CD14-positive monocyte (primary cell): ENCODE measurements at regions not wholly inside any gene's neighbourhood (a gene's known extent, or its start where the extent isn't known, plus 50 kb on each side); places are given as distances from the start of the nearest gene placed in this dataset.

Experiments
- DNase-seq, 3 donors: peaks; one replicate each; pipeline ENCODE4 v3.0.0-alpha.2; 2011 to 2022
- H2AFZ ChIP-seq: 2 replicates; pipeline ENCODE4 v1.6.0; 2012; ENCODE audit warnings: mild to moderate bottlenecking, low read depth, low read length, inconsistent platforms; ENCODE audit not compliant: insufficient read depth, poor library complexity, severe bottlenecking
- H3K27ac ChIP-seq, 2 donors: 1 replicate in 1 of 2; 2 replicates in 1 of 2; pipeline ENCODE4 v1.5.1; 2012 to 2013; ENCODE audit warnings: low read length in 2 of 2, control low read depth in 1 of 2, inconsistent platforms in 1 of 2, low read depth in 1 of 2, mild to moderate bottlenecking in 1 of 2
- H3K27me3 ChIP-seq, 2 donors: one replicate each; pipeline versions ENCODE4 v1.6.0 to v1.6.1; 2011 to 2013; ENCODE audit warnings: low read length in 2 of 2; ENCODE audit not compliant: control insufficient read depth in 2 of 2, insufficient read depth in 2 of 2
- H3K36me3 ChIP-seq, 2 donors: replicated peaks in 1 of 2; 1 replicate in 1 of 2; 2 replicates in 1 of 2; pipeline versions ENCODE4 v1.5.1 to v1.6.1; 2012 to 2013; ENCODE audit warnings: low read length in 2 of 2, control low read depth in 1 of 2, inconsistent platforms in 1 of 2, mild to moderate bottlenecking in 1 of 2; ENCODE audit not compliant: insufficient read depth in 2 of 2, control insufficient read depth in 1 of 2
- H3K4me1 ChIP-seq, 2 donors: 1 replicate in 1 of 2; 2 replicates in 1 of 2; pipeline versions ENCODE4 v1.5.1 to v1.6.1; 2012 to 2013; ENCODE audit warnings: low read length in 2 of 2, control low read depth in 1 of 2, inconsistent platforms in 1 of 2, mild to moderate bottlenecking in 1 of 2, moderate library complexity in 1 of 2; ENCODE audit not compliant: insufficient read depth in 2 of 2, control insufficient read depth in 1 of 2
- H3K4me2 ChIP-seq: replicated peaks from 2 replicates; pipeline ENCODE3; 2012; ENCODE audit warnings: low read length, moderate library complexity, mild to moderate bottlenecking; ENCODE audit not compliant: poor library complexity, severe bottlenecking; ENCODE audit errors: extremely low read depth
- H3K4me3 ChIP-seq, 3 experiments: fragments of 200-600 bp in 1 of 3; sonication (generic) in 1 of 3; replicated peaks in 1 of 3; 1 replicate in 2 of 3; 2 replicates in 1 of 3; pipeline ENCODE4 v1.5.1; 2011 to 2013; ENCODE audit warnings: low read length in 3 of 3, mild to moderate bottlenecking in 3 of 3, control low read depth in 2 of 3, low read depth in 2 of 3, inconsistent platforms in 1 of 3, moderate library complexity in 1 of 3
- H3K79me2 ChIP-seq: 2 replicates; pipeline ENCODE4 v1.6.0; 2012; ENCODE audit warnings: mild to moderate bottlenecking, control low read depth, inconsistent platforms, low read length, moderate library complexity; ENCODE audit not compliant: insufficient read depth
- H3K9ac ChIP-seq: 2 replicates; pipeline ENCODE4 v1.6.0; 2017; ENCODE audit warnings: low read length, mild to moderate bottlenecking; ENCODE audit not compliant: insufficient read depth, poor library complexity, severe bottlenecking
- H3K9me3 ChIP-seq, 2 donors: replicated peaks in 1 of 2; 1 replicate in 1 of 2; 2 replicates in 1 of 2; pipeline versions ENCODE4 v1.5.1 to v1.6.1; 2012 to 2013; ENCODE audit warnings: low read length in 2 of 2, control low read depth in 1 of 2; ENCODE audit not compliant: control insufficient read depth in 1 of 2, insufficient read depth in 1 of 2
- H4K20me1 ChIP-seq: 2 replicates; pipeline ENCODE4 v1.6.0; 2012; ENCODE audit warnings: mild to moderate bottlenecking, low read length, control low read depth, moderate library complexity; ENCODE audit not compliant: insufficient read depth
- H3K27ac Mint-ChIP-seq, 7 donors: one replicate each; pipeline ENCODE4 v1.8.0; 2020; ENCODE audit warnings: mild to moderate bottlenecking in 7 of 7, mixed read lengths in 7 of 7, moderate library complexity in 6 of 7, inconsistent platforms in 2 of 7
- H3K27me3 Mint-ChIP-seq, 3 donors: one replicate each; pipeline ENCODE4 v1.8.0; 2021 to 2022; ENCODE audit warnings: low read depth in 3 of 3, mild to moderate bottlenecking in 3 of 3, mixed read lengths in 3 of 3, moderate library complexity in 3 of 3, inconsistent platforms in 1 of 3
- H3K36me3 Mint-ChIP-seq, 2 donors: one replicate each; pipeline ENCODE4 v1.8.0; 2020; ENCODE audit warnings: mixed read lengths in 2 of 2, inconsistent platforms in 1 of 2, mild to moderate bottlenecking in 1 of 2
- H3K4me1 Mint-ChIP-seq: one replicate; pipeline ENCODE4 v1.8.0; 2020; ENCODE audit warnings: mild to moderate bottlenecking, mixed read lengths
- H3K4me3 Mint-ChIP-seq, 2 donors: one replicate each; pipeline ENCODE4 v1.8.0; 2020; ENCODE audit warnings: mild to moderate bottlenecking in 2 of 2, mixed read lengths in 2 of 2, moderate library complexity in 1 of 2
- H3K9me3 Mint-ChIP-seq, 7 donors: one replicate each; pipeline ENCODE4 v1.8.0; 2020 to 2022; ENCODE audit warnings: mixed read lengths in 7 of 7, mild to moderate bottlenecking in 6 of 7, moderate library complexity in 6 of 7, inconsistent platforms in 2 of 7
- WGBS: methylation state at CpG from one replicate; pipeline ENCODE4 v1.1.5; 2013; ENCODE audit warnings: missing lambda C conversion rate; ENCODE audit not compliant: insufficient coverage; 5-methylcytosine and 5-hydroxymethylcytosine counted together
- intact Hi-C, 2 donors: fragments of 100-400 bp; cut with micrococcal nuclease; formaldehyde crosslinking; loops; one replicate each; pipeline versions ENCODE4 v1.15.0 to v1.15.1; 2023
- TF ChIP-seq, protein P1 (sequence below): fragments of 200-600 bp; IDR thresholded peaks from one replicate; pipeline ENCODE4 v1.8.0; 2022; ENCODE audit warnings: antibody characterized with exemption, mild to moderate bottlenecking

- H2AFZ ChIP-seq = no peak overlapping the region
- Mint-ChIP-seq H3K36me3 (no peaks in the 10 kb centered on the region), H3K4me1 (no peaks in the 10 kb centered on the region), H3K27me3 (no peaks in the 10 kb centered on the region), H3K27ac (no peak overlapping the region), H3K4me3 (no peak overlapping the region), H3K9me3 (peaks cover 0 to 5% (median 2%) of the 10 kb centered on the region in 7 donors)
- no peak overlapping the region for H3K9ac ChIP-seq
- no CpG with 5 or more reads among the region's 4 CpGs for WGBS
- no peaks in the 10 kb centered on the region for H3K27me3 ChIP-seq
- H3K27ac ChIP-seq = no peak overlapping the region
- no peaks in the 10 kb centered on the region for H3K79me2 ChIP-seq
- intact Hi-C loops = no loop called here
- DNase-seq = no peak
- H3K4me2 ChIP-seq = no peak overlapping the region
- H3K36me3 ChIP-seq = no peaks in the 10 kb centered on the region
- TF ChIP-seq, protein P1, sequence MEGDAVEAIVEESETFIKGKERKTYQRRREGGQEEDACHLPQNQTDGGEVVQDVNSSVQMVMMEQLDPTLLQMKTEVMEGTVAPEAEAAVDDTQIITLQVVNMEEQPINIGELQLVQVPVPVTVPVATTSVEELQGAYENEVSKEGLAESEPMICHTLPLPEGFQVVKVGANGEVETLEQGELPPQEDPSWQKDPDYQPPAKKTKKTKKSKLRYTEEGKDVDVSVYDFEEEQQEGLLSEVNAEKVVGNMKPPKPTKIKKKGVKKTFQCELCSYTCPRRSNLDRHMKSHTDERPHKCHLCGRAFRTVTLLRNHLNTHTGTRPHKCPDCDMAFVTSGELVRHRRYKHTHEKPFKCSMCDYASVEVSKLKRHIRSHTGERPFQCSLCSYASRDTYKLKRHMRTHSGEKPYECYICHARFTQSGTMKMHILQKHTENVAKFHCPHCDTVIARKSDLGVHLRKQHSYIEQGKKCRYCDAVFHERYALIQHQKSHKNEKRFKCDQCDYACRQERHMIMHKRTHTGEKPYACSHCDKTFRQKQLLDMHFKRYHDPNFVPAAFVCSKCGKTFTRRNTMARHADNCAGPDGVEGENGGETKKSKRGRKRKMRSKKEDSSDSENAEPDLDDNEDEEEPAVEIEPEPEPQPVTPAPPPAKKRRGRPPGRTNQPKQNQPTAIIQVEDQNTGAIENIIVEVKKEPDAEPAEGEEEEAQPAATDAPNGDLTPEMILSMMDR = no peak
- H3K4me1 ChIP-seq = no peaks in the 10 kb centered on the region
- H4K20me1 ChIP-seq = no peaks in the 10 kb centered on the region
- no peaks in the 10 kb centered on the region for H3K9me3 ChIP-seq
- H3K4me3 ChIP-seq = no peak overlapping the region
These were observed 564.9 kb upstream of the TUSC1 start for GRCh38 chr9:26243029-26243697.

GRCh38 chr9:26240020-26240419, 561.8 kb upstream of the TUSC1 start:
- Histone ChIP-seq H3K9ac (no peak overlapping the region), H3K4me2 (no peak overlapping the region), H3K36me3 (no peaks in the 10 kb centered on the region), H3K27ac (no peak overlapping the region), H4K20me1 (no peaks in the 10 kb centered on the region), H2AFZ (no peak overlapping the region), H3K27me3 (no peaks in the 10 kb centered on the region), H3K9me3 (no peaks in the 10 kb centered on the region), H3K4me3 (no peak overlapping the region), H3K79me2 (no peaks in the 10 kb centered on the region), H3K4me1 (no peaks in the 10 kb centered on the region)
- DNase-seq = no peak
- no peak overlapping the region for H3K4me3 Mint-ChIP-seq
- H3K36me3 Mint-ChIP-seq = no peaks in the 10 kb centered on the region
- no peaks in the 10 kb centered on the region for H3K27me3 Mint-ChIP-seq
- peaks cover 0 to 2% (median 1%) of the 10 kb centered on the region in 7 donors for H3K9me3 Mint-ChIP-seq
- TF ChIP-seq, protein P1 = no peak
- H3K27ac Mint-ChIP-seq = no peak overlapping the region
- intact Hi-C loops = no loop called here
- no CpG with 5 or more reads among the region's 2 CpGs for WGBS
- H3K4me1 Mint-ChIP-seq = no peaks in the 10 kb centered on the region
